ENCODE measurements at regions not wholly inside any gene's neighbourhood (a gene's known extent, or its start where the extent isn't known, plus 50 kb on each side); places are given as distances from the start of the nearest gene placed in this dataset.

DNA sequence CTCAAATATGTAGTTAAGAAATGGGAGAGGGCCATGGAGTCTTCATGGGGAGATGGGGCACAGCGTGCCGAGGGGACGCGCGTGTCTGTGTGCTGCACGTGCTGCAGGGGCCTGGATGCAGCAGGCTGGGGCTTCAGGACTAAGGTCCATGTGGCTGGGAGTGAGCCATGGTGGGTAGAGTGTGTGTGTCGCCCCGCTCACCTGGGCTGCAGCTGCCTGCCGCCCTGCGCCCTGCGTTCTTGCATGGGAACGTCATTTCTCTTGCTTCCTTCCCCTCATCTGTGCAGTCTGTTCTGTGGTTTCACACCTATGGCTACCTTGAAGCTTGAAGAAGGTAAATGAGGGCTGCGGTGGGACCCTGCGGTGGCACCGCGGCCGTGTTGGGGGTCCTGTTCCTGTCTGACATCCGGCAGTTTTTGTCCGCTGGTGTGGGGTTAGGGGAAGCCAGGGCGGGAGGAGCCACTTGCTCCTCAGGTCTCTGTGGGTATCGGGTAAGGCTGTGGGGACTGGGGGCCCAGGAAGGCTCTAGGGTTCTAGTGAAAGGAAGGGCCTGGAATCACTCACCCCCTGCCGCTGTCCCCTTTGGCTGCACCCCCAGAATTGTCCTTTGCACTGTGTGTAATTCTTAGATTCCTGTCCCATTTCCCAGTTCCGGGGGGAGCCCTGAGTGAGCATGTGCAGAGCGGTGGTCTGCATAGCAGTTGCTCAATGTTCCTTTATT, 54.1 kb upstream of the HS6ST1 start:
- TF ChIP-seq, protein P1, sequence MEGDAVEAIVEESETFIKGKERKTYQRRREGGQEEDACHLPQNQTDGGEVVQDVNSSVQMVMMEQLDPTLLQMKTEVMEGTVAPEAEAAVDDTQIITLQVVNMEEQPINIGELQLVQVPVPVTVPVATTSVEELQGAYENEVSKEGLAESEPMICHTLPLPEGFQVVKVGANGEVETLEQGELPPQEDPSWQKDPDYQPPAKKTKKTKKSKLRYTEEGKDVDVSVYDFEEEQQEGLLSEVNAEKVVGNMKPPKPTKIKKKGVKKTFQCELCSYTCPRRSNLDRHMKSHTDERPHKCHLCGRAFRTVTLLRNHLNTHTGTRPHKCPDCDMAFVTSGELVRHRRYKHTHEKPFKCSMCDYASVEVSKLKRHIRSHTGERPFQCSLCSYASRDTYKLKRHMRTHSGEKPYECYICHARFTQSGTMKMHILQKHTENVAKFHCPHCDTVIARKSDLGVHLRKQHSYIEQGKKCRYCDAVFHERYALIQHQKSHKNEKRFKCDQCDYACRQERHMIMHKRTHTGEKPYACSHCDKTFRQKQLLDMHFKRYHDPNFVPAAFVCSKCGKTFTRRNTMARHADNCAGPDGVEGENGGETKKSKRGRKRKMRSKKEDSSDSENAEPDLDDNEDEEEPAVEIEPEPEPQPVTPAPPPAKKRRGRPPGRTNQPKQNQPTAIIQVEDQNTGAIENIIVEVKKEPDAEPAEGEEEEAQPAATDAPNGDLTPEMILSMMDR (conservative IDR thresholded peaks at IDR 0.05): no peak
- TF ChIP-seq EZH2 (IDR thresholded peaks at IDR 0.05; ENCODE audit: low read depth): no peak
